AG09319 (cell line): ENCODE measurements at regions not wholly inside any gene's neighbourhood (a gene's known extent, or its start where the extent isn't known, plus 50 kb on each side); places are given as distances from the start of the nearest gene placed in this dataset.
"Not testable (repeated sequence)": the region's sequence is repeated elsewhere in the genome, so short reads cannot be mapped to it uniquely, and the experiment has no call there.

Experiments used
- DNase-seq: peaks from one replicate; pipeline ENCODE4 v3.0.0-alpha.2; 2010; ENCODE audit warnings: low read depth; ENCODE audit errors: extremely low read depth
- CTCF ChIP-seq: IDR thresholded peaks from 2 replicates; pipeline ENCODE4 v1.5.1; 2011; ENCODE audit warnings: low read depth, mild to moderate bottlenecking, inconsistent platforms, low read length, moderate library complexity

- no peak for DNase-seq
- no peak for TF ChIP-seq CTCF
Measured at GRCh38 chr18:60024345-60024744, 124.5 kb downstream of the PMAIP1 start.

GRCh38 chr18:60022671-60023276 lies 123.0 kb downstream of the PMAIP1 start:
- DNase-seq: no peak
- no peak for TF ChIP-seq CTCF

GRCh38 chr18:60021556-60021955 lies 121.8 kb downstream of the PMAIP1 start:
- no peak for TF ChIP-seq CTCF
- no peak for DNase-seq

- no peak for DNase-seq
- TF ChIP-seq CTCF: no peak
Measured at GRCh38 chr18:60020107-60020925, 120.5 kb downstream of the PMAIP1 start.

GRCh38 chr18:60019463-60019840 lies 119.7 kb downstream of the PMAIP1 start:
- DNase-seq: peak; percentile 38
- TF ChIP-seq CTCF: no peak

- no peak for TF ChIP-seq CTCF
- DNase-seq: no peak
Measured at GRCh38 chr18:60018618-60019462, 119.0 kb downstream of the PMAIP1 start.

GRCh38 chr18:60018134-60018533 lies 118.3 kb downstream of the PMAIP1 start:
- DNase-seq: not testable (repeated sequence)
